ENCODE measurements at regions not wholly inside any gene's neighbourhood (a gene's known extent, or its start where the extent isn't known, plus 50 kb on each side); places are given as distances from the start of the nearest gene placed in this dataset.
"Not testable (repeated sequence)": the region's sequence is repeated elsewhere in the genome, so short reads cannot be mapped to it uniquely, and the experiment has no call there.

GRCh38 chr12:75874441-75874840 lies 157.1 kb downstream of the PHLDA1 start:
- DNase-seq = no peak

DNA sequence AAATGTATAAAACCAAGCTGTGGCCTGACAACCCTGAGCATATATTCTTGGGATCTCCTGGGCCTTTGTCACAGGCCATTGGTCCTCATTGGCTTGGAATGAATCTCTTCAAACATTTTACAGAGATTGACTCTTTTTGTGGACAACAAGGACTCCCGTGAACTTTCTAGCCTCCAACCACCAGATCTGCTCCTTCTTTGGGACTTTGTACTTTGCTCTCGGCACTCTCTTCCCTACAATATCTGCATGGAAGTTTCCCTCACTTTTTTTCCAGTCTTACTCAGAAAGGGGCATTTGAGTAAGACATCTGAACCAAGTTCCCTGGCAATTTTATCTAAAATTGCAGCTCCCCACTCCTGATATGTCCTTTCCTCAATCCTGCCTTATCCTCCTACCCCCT lies 158.8 kb downstream of the PHLDA1 start:
- DNase-seq = no peak

- DNase-seq = no peak
These were observed 160.7 kb downstream of the PHLDA1 start for GRCh38 chr12:75870878-75871277.

GRCh38 chr12:75868501-75868900 lies 163.1 kb downstream of the PHLDA1 start:
- DNase-seq = peak in 3 of 51 donors; percentile 6 to 21 (median 7)

DNA sequence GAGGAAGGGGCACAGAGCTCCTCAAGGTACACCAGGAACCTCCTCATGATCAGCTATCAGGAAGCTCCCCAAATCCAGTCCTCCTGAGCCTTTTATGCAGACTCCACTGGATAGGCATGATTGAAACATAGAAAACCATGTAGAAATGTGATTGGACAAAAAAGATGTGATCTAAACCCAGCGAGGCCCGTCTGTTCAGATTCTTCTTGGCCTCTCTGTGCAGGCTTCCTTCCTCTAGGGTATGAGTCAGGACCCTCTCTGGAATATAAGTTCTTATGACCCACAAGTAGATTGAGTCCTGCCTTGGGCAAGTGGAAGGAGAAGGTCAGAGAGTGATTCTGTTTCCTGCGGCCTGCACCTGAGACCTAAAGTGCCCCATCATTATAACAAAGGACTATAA lies 166.3 kb downstream of the PHLDA1 start:
- no peak for DNase-seq

GRCh38 chr12:75864161-75864560 lies 167.4 kb downstream of the PHLDA1 start:
- DNase-seq = no peak

GRCh38 chr12:75863533-75863932 lies 168.0 kb downstream of the PHLDA1 start:
- no peak for DNase-seq

GRCh38 chr12:75862692-75863471 lies 168.7 kb downstream of the PHLDA1 start:
- no peak for DNase-seq

- DNase-seq = no peak
These were observed 171.7 kb downstream of the PHLDA1 start for GRCh38 chr12:75859868-75860267.

DNA sequence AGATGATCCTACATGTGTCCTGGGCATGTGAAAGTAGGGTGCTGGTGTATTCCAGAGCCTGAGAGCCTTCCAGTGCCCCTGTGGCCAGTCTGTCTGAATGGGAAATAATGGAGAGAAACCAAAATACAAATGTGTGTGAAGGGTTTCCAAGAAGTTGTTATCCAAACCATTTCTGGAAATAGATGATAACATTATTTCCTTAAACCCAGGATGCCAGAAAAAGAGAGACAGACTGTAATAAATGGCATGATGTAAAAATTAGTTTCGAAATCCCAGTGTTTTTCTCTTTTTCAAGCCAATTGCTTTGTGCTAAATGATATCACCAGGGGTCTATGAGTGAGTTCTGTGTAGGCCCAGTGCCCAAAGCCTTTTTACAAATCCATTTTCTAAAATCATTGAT lies 175.3 kb downstream of the PHLDA1 start:
- no peak for DNase-seq

- no peak for DNase-seq
These were observed 176.2 kb downstream of the PHLDA1 start for GRCh38 chr12:75855360-75855759.

DNA sequence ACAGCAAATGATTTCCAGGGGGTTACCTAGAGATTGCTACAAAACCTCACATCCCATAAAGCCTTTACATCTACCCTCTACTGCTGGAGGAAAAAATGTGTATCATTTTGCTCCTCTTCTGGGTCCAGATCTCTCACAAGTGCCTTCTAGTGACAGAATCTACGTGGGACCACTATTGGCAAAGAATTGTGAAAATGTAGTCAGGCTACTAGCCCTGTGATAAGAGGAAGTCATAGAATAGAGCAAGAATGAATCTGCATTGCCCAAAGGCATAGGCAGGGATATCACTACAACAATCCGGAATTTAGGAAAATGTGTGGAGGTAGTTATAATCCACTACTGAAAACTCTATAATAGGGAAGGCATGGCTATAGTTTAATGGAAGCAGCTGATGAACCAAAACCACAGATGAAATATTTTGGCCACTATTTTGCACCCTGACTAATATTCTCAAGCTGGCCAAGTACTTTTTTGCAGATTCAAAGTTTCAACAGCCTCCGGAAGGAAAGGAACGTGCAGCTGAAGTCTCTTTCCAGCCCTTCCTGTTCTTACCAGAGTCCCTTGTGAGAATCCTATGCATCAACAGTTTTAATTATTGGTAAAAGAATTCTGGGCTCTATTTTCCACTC lies 176.8 kb downstream of the PHLDA1 start:
- no peak for DNase-seq

- not testable (repeated sequence) for DNase-seq
These were observed 177.4 kb downstream of the PHLDA1 start for GRCh38 chr12:75854137-75854536.

GRCh38 chr12:75853626-75854025 lies 177.9 kb downstream of the PHLDA1 start:
- no peak for DNase-seq

- DNase-seq = no peak
These were observed 178.6 kb downstream of the PHLDA1 start for GRCh38 chr12:75852956-75853355.

GRCh38 chr12:75852143-75852542 lies 179.4 kb downstream of the PHLDA1 start:
- no peak for DNase-seq

GRCh38 chr12:75850721-75851462 lies 180.7 kb downstream of the PHLDA1 start:
- DNase-seq = no peak

GRCh38 chr12:75848961-75849360 lies 182.6 kb downstream of the PHLDA1 start:
- no peak for DNase-seq

- DNase-seq = peak in 18 of 51 donors; percentile 2 to 61 (median 13)
These were observed 183.1 kb downstream of the PHLDA1 start for GRCh38 chr12:75848431-75848925.

DNA sequence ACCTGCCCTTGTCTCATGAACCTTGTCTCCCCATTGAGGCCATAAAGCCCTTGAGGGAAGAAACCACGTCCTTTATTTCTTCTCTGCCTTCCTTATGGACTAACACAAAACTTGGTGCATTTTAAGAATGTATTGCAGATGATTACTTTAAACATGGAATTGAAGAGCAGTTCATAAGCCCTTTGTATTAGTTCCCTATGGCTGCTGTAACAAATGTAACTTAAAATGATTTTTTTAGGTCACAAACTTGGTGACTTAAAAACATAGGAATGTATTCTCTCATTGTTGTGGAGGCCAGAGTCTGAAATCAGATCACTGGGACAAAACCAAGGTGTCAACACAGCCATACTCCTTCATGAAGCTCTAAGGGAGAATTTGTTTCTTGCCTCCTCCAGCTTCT lies 185.5 kb downstream of the PHLDA1 start:
- no peak for DNase-seq

- DNase-seq = no peak
These were observed 186.6 kb downstream of the PHLDA1 start for GRCh38 chr12:75844985-75845384.

DNA sequence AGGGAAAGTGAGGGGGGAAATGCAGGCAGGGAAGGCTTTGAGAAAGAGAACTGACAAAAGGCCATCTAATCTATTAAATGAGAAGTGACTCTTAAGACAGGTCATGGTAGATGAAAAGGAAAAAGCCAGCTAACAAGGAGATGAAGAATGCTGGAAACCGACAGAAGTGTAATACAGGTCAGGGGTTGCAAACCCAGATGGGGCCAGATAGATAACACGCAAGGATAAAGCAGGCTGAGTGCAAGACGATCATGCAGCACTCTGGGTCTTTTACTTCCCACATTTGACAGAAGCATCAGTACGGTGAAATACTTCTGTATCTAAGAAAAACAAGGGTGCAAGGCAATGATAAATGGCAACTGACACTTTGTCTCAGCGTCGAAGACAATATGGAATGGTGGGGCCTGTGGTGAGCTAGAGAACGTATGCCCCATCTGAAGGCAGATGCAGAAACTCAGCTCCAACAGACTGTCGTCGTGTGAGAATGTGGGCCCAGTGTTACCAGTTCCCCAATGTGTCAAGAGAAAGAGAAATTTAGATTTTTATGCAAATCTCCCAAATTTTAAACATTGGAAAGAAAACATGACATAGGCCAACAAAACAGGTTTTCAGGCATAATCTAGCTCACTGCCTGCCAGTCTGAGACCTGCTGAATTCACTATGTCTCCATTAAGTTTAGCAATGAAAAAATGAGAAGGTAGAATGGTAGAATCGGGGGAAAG lies 187.4 kb downstream of the PHLDA1 start:
- DNase-seq = no peak

All from hypothalamus (tissue), 51 donors.